ENCODE measurements at regions not wholly inside any gene's neighbourhood (a gene's known extent, or its start where the extent isn't known, plus 50 kb on each side); places are given as distances from the start of the nearest gene placed in this dataset.

GRCh38 chr7:70907259-70908247 lies 224.4 kb upstream of the GALNT17 start:
- TF ChIP-seq CTCF (IDR thresholded peaks at IDR 0.05; ENCODE audit: low read length) (no peak), EZH2phosphoT487 (IDR thresholded peaks at IDR 0.05; ENCODE audit: low read length) (no peak), EZH2 (optimal IDR thresholded peaks at IDR 0.05; ENCODE audit: low read depth, low read length) (no peak)

Measured in MM.1S (cell line).